ENCODE measurements at regions not wholly inside any gene's neighbourhood (a gene's known extent, or its start where the extent isn't known, plus 50 kb on each side); places are given as distances from the start of the nearest gene placed in this dataset.

- no peak overlapping the region for H3K4me3 ChIP-seq (ENCODE audit: low read length)
- no peak for TF ChIP-seq CTCF (IDR thresholded peaks at IDR 0.05; ENCODE audit: insufficient read depth, low read depth, low read length, missing control alignments)
- DNase-seq (ENCODE audit: low read depth) = no peak
Measured at GRCh38 chr3:89787979-89788378, 680.6 kb downstream of the EPHA3 start.

GRCh38 chr3:89795506-89795905 is 688.1 kb downstream of the EPHA3 start:
- no peak for DNase-seq (ENCODE audit: low read depth)
- no peak for TF ChIP-seq CTCF (IDR thresholded peaks at IDR 0.05; ENCODE audit: insufficient read depth, low read depth, low read length, missing control alignments)
- H3K4me3 ChIP-seq (ENCODE audit: low read length) = no peak overlapping the region

GRCh38 chr3:89802881-89803280 is 695.5 kb downstream of the EPHA3 start:
- H3K4me3 ChIP-seq (ENCODE audit: low read length) = no peak overlapping the region
- TF ChIP-seq CTCF (IDR thresholded peaks at IDR 0.05; ENCODE audit: insufficient read depth, low read depth, low read length, missing control alignments) = no peak

GRCh38 chr3:89803711-89804110 is 696.3 kb downstream of the EPHA3 start:
- H3K4me3 ChIP-seq (ENCODE audit: low read length) = no peak overlapping the region
- TF ChIP-seq CTCF (IDR thresholded peaks at IDR 0.05; ENCODE audit: insufficient read depth, low read depth, low read length, missing control alignments) = no peak
- no peak for DNase-seq (ENCODE audit: low read depth)

More at GRCh38 chr3:89802881-89803280, 695.5 kb downstream of the EPHA3 start:
- no peak for DNase-seq (ENCODE audit: low read depth)

GRCh38 chr3:89806166-89806565 is 698.7 kb downstream of the EPHA3 start:
- no peak for TF ChIP-seq CTCF (IDR thresholded peaks at IDR 0.05; ENCODE audit: insufficient read depth, low read depth, low read length, missing control alignments)
- no peak for DNase-seq (ENCODE audit: low read depth)
- no peak overlapping the region for H3K4me3 ChIP-seq (ENCODE audit: low read length)

- H3K4me3 ChIP-seq (ENCODE audit: low read length) = no peak overlapping the region
- DNase-seq (ENCODE audit: low read depth) = peak; percentile 20
- no peak for TF ChIP-seq CTCF (IDR thresholded peaks at IDR 0.05; ENCODE audit: insufficient read depth, low read depth, low read length, missing control alignments)
Measured at GRCh38 chr3:89808680-89809197, 701.3 kb downstream of the EPHA3 start.

- TF ChIP-seq CTCF (IDR thresholded peaks at IDR 0.05; ENCODE audit: insufficient read depth, low read depth, low read length, missing control alignments) = no peak
- H3K4me3 ChIP-seq (ENCODE audit: low read length) = no peak overlapping the region
- DNase-seq (ENCODE audit: low read depth) = no peak
Measured at GRCh38 chr3:89813500-89813899, 706.1 kb downstream of the EPHA3 start.
